DOHH2 (cell line): ENCODE measurements at regions not wholly inside any gene's neighbourhood (a gene's known extent, or its start where the extent isn't known, plus 50 kb on each side); places are given as distances from the start of the nearest gene placed in this dataset.

Experiments used
- CTCF ChIP-seq: fragments of 200-600 bp; sonication (generic); IDR thresholded peaks from one replicate; pipeline ENCODE4 v1.5.1; 2014; ENCODE audit warnings: antibody characterized with exemption, mild to moderate bottlenecking, low read depth, low read length; ENCODE audit not compliant: poor library complexity, severe bottlenecking
- EZH2phosphoT487 ChIP-seq: fragments of 200-600 bp; sonication (generic); IDR thresholded peaks from 2 replicates; pipeline ENCODE4 v1.6.1; 2017; ENCODE audit warnings: borderline replicate concordance, mild to moderate bottlenecking, antibody characterized with exemption, low read length, moderate library complexity, mixed read lengths

DNA sequence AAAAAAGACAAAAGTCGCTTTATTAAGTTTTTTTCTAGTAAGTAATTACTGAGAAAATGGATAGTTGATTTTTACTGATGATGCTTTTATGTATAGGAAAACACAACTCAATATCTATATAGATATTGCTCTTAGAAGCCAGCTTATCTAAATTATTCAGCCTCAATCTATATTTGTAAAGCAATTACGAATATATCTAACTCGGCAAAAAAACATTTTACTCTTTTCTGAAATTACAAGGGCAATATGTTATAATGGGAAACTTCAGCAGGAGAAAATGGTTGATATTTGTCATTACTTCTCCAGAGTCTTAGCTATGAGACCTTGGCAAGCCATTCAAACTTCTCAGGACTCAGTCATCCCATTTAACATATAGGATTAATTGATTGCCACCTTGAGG, 228.5 kb downstream of the SLC7A11 start:
- TF ChIP-seq CTCF (no peak), EZH2phosphoT487 (no peak)
